Activated naive CD4-positive, alpha-beta T cell treated with anti-CD3 and anti-CD28 coated beads, Interleukin-2, amount 50 U/mL, for 72 hours (primary cell): ENCODE measurements at regions not wholly inside any gene's neighbourhood (a gene's known extent, or its start where the extent isn't known, plus 50 kb on each side); places are given as distances from the start of the nearest gene placed in this dataset.
"Not testable (repeated sequence)": the region's sequence is repeated elsewhere in the genome, so short reads cannot be mapped to it uniquely, and the experiment has no call there.

Experiments used
- ATAC-seq, 2 donors: fragments of 150-1000 bp; cut with Tn5 transposase; 2 replicates each; pipeline ENCODE4 v1.10.0; 2021; ENCODE audit warnings: mild to moderate bottlenecking in 2 of 2, moderate library complexity in 2 of 2
- DNase-seq, 2 donors: peaks; one replicate each; pipeline ENCODE4 v3.0.0; 2021 to 2022; ENCODE audit warnings: low spot score in 2 of 2
- H3K27ac Mint-ChIP-seq, 2 donors: one replicate each; pipeline ENCODE4 v1.8.0; 2022; ENCODE audit warnings: mild to moderate bottlenecking in 2 of 2, mixed read lengths in 2 of 2
- H3K36me3 Mint-ChIP-seq, 2 donors: one replicate each; pipeline ENCODE4 v1.8.0; 2022; ENCODE audit warnings: mixed read lengths in 2 of 2
- H3K9me3 Mint-ChIP-seq, 2 donors: one replicate each; pipeline ENCODE4 v1.8.0; 2022; ENCODE audit warnings: mixed read lengths in 2 of 2

DNA sequence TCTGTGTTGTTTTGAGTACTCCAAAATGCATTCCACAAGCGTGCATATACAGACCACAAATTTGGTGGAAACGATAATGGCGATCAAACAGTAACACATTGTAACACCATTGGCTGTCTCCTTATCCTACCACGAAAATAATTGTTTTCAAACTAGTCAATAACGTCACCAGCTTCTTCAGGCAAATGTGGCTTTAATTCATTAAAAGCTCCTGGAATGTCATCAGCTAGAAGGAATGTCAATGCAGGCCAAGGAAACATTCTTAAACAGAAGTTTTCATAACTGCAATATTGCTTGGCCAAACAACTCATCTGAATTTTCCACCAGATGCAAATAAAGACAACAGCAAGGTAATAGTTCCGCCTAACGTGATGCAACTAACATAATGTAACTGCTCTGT, 71.6 kb upstream of the XPA start:
- Mint-ChIP-seq H3K9me3 (no peaks in the 10 kb centered on the region), H3K27ac (no peak overlapping the region), H3K36me3 (no peaks in the 10 kb centered on the region)
- no peak for DNase-seq
- no peak for ATAC-seq

DNA sequence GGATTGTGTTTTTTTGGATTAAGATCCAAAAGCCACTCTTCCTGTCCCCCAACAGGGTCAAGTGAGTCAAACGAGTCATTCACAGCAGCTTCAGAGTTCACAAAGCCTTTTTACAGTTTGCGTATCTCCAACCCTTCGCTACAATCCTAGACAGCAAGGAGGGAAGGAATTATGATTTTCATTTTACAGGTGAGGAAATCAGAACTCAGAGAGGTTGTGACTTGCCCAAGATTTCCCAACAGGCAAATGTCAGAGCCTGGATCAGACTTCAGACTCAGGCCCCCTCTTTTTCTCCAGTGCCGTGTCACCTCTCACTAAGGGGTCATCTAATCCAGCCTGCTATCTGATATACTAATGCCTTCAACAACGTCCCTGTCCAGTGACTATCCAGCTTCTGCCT, 72.1 kb upstream of the XPA start:
- no peaks in the 10 kb centered on the region for H3K9me3 Mint-ChIP-seq
- DNase-seq (no peak), ATAC-seq (no peak)
- no peaks in the 10 kb centered on the region for H3K36me3 Mint-ChIP-seq
- H3K27ac Mint-ChIP-seq, result no peak overlapping the region

DNA sequence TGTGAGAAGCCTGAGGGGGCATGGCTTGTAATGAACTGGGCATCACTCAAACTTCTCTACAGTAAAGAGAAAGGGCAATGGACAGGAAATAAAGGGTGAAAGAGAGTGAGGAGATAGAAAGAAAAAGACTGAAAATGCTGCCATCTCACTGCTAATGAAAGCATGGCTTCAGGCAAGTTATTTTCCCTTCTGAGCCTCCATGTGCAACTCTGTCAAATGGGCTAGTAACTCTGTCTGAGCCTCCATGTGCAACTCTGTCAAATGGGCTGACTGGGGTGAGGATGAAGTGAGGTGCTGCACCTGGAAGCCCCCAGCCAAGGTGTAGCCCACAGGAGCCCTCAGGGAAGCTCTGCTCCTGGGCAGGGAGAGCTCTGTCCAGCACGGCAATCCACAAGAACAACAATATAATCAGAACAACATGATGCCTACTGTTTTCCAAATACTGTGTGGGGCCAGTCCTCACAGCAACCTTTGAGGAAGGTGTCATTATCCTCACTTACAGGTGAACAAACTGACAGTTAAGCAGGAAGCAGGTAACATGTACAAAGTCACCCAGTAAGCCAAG, 73.8 kb upstream of the XPA start:
- Mint-ChIP-seq H3K27ac (no peak overlapping the region), H3K36me3 (no peaks in the 10 kb centered on the region), H3K9me3 (peaks cover 0 to 1% of the 10 kb centered on the region in 2 donors)
- DNase-seq, result no peak
- ATAC-seq, result no peak

DNA sequence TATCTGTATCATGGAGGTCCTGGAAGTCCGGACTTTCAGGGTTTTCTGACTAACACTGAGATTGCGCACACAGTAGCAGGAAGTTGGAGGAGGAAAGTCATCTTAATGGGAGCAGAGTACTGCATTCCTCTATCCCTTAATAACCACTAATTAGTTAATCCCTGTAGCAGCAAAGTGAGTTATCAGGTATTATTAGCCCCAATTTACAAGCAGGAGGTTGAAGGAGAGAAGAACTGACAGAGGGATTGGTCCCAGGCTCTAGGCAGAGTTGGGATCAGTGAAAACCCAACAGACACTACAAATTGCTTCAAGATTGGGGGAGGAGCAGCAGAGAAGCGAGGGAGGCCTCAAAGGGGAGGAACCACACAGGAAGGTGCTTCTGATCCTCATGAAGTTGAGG, 74.5 kb upstream of the XPA start:
- DNase-seq, result no peak
- no peaks in the 10 kb centered on the region for H3K36me3 Mint-ChIP-seq
- no peak for ATAC-seq
- H3K27ac Mint-ChIP-seq, result no peak overlapping the region
- H3K9me3 Mint-ChIP-seq, result peaks cover 0 to 4% of the 10 kb centered on the region in 2 donors

DNA sequence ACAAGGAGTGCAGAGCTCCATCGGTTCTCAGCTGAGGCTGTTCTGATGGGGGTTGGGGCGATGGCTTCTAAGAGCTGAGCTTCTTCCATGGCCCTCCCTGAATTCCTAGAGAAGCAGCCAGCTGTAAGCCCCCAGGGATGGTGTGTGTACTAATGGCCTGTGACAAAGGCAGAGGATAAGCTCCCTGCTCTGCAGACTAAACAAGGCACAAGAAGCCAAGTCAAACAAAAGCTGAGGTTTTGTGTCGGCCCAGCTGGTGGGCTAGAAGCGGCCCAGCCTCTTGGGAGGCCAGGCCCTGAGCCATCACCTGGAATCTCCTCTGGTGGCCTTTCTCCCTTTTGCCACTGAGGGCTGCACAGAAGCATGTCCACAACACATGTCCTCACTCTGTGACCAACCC, 75.0 kb upstream of the XPA start:
- Mint-ChIP-seq H3K9me3 (peaks cover under 1 to 4% of the 10 kb centered on the region in 2 donors), H3K27ac (no peak overlapping the region), H3K36me3 (no peaks in the 10 kb centered on the region)
- ATAC-seq (no peak), DNase-seq (no peak)

DNA sequence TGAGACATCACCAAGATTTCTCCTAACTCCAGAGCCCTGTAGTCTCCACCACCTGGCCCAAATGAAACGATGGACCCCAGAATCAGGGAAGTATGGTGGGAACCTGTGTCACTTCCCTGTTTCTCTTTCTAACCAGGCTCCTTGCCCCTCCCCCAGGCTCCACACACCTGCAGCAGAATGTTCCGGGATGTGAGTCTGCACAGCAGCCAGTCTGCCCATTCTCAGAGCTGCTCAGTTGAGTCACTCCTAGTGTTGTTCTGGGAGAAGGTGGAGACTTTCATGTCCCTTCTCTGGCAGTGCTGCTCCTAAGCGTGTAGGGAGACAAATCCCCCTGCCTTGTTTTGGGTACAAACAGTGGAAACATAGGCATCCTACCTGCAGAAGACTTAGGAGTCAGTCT, 76.0 kb upstream of the XPA start:
- Mint-ChIP-seq H3K9me3 (peaks cover 6 to 7% of the 10 kb centered on the region in 2 donors), H3K36me3 (no peaks in the 10 kb centered on the region), H3K27ac (no peak overlapping the region)
- DNase-seq (no peak), ATAC-seq (no peak)

DNA sequence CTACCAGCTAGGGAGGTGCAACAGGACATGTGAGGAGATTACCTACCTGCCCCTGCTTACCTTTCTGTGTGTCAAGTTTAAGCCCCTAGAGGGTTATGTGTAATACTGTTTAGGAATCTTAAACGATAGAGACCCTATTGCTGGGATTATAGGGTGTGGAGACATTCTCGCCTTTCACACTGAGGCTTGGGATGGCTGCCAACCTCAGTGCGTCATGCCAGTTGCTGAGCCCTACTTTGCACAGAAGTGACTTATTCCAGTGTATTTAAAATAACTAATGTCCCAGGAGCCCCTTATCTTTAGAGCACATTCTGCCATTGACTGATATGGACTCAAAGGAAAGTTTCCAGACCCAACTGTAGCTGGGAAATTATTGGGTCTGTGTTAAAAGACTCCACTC, 76.6 kb upstream of the XPA start:
- Mint-ChIP-seq H3K9me3 (peaks cover 8 to 10% of the 10 kb centered on the region in 2 donors), H3K36me3 (peaks cover 1 to 2% of the 10 kb centered on the region in 2 donors), H3K27ac (no peak overlapping the region)
- no peak for DNase-seq
- ATAC-seq, result no peak

DNA sequence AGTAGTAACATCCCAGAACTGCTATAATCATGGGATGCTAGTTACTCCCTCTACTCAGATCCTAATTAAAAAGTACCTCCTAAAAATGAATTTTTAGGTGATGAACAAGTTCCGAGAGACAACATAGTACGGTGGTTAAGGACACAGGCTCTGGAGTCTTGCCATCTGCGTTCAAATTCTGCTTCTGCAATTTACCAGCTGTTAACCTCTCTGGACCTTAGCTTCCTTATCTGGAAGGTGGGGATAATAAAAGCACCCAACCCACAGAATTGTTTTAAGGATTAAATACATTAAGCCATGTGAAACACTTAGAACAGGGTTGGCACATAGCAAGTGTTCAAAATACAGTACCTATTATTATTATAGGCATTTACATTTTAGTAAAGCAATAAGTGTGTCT, 77.5 kb upstream of the XPA start:
- Mint-ChIP-seq H3K27ac (no peak overlapping the region), H3K36me3 (peaks cover 7 to 9% of the 10 kb centered on the region in 2 donors), H3K9me3 (peaks cover 13 to 15% of the 10 kb centered on the region in 2 donors)
- ATAC-seq (no peak), DNase-seq (no peak)

DNA sequence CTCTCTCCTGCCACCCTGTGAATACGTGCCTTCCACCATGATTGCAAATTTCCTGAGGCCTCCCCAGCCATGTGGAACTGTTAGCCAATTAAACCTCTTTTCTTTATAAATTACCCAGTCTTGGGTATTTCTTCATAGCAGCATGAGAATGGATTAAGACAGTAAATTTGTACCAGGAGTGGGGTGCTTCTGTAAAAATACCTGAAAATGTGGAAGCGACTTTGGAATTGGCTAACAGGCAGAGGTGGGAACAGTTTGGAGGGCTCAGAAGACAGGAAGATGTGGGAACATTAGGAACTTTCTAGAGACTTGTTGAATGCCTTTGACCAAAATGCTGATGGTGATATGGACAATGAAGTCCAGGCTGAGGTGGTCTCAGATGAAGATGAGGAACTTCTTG, 74.3 kb upstream of the FOXE1 start:
- DNase-seq, H3K27ac Mint-ChIP-seq, ATAC-seq: not testable (repeated sequence)
- H3K36me3 Mint-ChIP-seq, result peaks cover 7 to 13% of the 10 kb centered on the region in 2 donors
- H3K9me3 Mint-ChIP-seq, result peaks cover 17 to 23% of the 10 kb centered on the region in 2 donors

DNA sequence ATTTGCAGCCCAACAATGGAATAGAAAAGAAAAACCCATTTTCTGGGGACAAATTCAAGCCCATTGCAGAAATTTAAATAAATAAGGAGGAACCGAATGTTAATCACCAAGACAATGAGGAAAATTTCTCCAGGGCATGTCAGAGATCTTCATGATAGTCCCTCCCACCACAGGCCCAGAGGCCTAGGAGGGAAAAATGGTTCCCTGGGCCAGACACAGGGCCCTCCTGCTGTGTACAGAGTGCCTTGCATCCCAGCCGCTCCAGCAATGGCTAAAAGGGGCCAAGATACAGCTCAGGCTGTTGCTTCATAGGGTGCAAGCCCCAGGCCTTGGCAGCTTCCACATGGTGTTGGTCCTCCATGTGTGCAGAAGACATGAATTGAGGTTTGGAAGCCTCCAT, 73.4 kb upstream of the FOXE1 start:
- ATAC-seq, result no peak
- H3K27ac Mint-ChIP-seq, result no peak overlapping the region
- H3K36me3 Mint-ChIP-seq, result peaks cover 7 to 13% of the 10 kb centered on the region in 2 donors
- peaks cover 17 to 23% of the 10 kb centered on the region in 2 donors for H3K9me3 Mint-ChIP-seq
- DNase-seq, result no peak

DNA sequence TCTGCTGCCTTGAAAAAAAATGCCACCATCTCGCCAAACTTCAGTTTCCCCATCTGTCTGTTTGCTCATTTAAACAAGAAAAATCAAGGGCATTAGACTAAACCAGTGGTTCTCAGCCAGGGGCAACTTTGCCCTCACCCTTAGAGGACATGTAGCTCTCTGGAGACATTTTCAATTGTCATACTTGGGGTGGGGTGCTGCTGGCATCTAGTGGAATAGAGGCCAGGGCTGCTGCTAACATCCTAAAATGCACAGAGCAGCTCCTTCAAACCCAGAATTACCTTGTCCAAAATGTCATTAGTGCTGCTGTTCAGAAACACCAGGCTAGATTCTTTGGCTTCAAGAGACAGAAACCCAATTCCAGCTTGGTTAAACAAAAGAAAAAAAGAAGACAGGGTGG, 71.1 kb upstream of the FOXE1 start:
- Mint-ChIP-seq H3K9me3 (peaks cover 17 to 19% of the 10 kb centered on the region in 2 donors), H3K36me3 (peaks cover 7 to 13% of the 10 kb centered on the region in 2 donors), H3K27ac (no peak overlapping the region)
- DNase-seq (no peak), ATAC-seq (no peak)

DNA sequence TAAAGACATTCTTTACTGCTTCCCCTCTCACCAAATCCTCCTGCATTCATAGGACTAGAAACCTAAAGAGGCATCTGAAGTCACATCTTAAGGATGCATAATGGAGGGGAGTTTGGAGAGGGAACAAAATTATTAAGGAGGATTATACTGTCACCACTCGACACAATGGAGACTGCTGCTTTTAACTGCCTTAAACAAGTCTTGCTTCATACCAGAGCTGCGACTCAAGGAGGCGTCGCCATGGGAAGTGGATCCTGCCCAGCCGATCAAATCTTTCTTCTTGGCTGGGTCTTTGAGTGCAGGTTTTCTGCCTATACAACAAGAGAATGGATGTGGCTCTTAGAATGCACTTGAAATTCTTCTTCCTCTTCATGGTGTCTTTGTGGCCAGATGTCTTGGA, 66.7 kb upstream of the FOXE1 start:
- H3K9me3 Mint-ChIP-seq, result no peaks in the 10 kb centered on the region

DNA sequence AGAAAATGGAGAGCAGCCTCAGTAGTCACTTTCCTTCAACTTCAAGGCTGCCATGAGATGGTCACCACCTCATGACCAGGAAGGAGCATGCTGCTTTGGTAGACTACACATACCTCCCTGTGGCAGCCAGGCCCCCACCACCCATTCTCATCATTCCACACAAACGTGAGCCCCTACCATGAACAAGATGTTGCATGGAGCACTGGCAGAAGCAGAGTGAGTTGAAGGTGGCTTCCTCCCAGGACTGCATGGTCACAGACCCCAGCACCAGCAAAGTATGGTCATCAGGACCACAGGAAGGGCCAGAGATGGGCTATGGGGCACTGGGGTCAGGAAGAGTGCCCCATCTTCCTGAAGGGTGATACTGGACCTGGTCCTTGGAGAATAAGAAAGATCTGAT, 65.5 kb upstream of the FOXE1 start:
- ATAC-seq (no peak), DNase-seq (no peak)
- Mint-ChIP-seq H3K36me3 (no peaks in the 10 kb centered on the region), H3K27ac (no peak overlapping the region), H3K9me3 (no peaks in the 10 kb centered on the region)

More for the DNA sequence above, 66.7 kb upstream of the FOXE1 start:
- ATAC-seq, result no peak
- no peak for DNase-seq
- H3K36me3 Mint-ChIP-seq, result no peaks in the 10 kb centered on the region
- H3K27ac Mint-ChIP-seq, result no peak overlapping the region

DNA sequence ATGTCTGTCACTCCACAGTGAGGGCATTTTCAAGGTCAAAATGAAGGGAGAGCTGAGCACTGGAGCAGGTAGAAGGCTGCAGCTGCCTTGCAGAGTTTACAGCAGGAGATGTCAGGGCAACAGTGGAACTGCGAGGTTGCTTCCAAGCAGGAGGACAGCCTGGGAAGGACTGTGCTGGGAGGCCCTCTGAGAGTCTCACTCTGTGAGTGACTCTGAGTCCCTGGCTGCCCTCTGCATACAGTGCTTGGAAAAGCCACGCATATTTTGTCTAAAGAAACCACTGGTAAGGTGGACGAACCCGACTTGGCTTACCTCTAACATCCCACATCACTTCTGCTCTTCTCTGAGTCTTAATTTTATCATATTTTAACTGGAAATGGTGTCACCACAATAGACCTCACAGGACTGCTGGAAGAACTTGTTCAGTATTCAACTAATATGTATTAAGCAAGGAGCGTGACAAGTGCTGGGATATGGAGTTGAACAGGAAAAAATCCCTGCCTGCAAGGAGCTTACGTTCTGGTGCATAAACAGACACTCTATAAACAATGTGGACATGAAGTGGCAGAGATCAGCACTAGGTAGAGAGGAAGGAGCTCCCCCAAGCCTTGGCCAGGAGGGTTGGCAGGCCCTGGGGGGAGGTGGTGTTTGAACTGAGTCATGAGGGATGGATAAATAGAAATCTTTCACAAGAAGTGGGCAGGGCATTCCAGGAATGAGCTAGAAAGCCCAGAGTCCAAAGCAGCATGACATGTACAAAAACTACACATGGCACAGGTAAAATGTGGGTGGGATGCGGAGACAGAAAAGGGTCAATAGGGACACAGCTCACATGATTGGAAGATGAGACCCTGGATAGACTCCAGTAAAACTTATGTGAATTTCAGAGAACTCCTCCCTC, 64.0 kb upstream of the FOXE1 start:
- DNase-seq, result no peak
- ATAC-seq, result no peak
- Mint-ChIP-seq H3K9me3 (no peaks in the 10 kb centered on the region), H3K36me3 (no peaks in the 10 kb centered on the region), H3K27ac (no peak overlapping the region)

DNA sequence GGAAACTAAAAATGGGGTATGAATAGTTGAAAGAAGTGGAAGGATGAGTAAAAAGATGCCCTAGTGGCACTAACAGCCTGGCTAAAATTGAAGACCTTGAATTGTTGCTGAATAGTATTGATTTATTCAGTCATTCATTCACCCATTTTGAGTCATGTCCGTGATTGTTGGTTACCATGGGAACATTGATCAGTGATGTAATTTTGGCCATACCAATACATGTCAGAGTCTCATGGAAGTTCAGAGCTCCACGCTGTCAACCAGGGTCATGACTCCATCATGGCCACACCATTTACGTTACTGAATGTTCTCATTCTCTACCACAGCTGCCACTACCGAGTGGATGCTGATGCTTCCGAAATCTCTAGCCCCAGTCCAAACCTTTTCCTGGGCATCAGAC, 62.5 kb upstream of the FOXE1 start:
- no peak overlapping the region for H3K27ac Mint-ChIP-seq
- no peak for ATAC-seq
- no peaks in the 10 kb centered on the region for H3K36me3 Mint-ChIP-seq
- no peaks in the 10 kb centered on the region for H3K9me3 Mint-ChIP-seq
- no peak for DNase-seq

DNA sequence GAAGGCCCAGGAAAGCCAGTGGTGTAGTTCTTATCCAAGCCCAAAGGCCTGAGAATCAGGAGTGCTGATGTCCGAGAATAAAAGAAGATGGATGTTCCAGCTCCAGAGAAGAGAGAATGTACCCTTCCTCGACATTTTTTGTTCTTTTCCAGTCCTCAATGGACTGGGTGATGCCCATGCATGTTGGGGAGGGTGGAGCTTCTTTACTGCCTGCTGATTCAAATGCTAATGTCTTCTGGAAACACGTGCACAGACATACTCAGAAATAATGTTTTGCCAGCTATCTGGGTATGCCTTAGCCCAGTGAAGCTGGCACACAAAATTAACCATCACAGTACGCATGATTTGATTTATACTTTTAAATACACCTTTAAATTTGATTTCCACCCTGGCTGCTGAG, 61.5 kb upstream of the FOXE1 start:
- H3K27ac Mint-ChIP-seq, result no peak overlapping the region
- DNase-seq (no peak), ATAC-seq (no peak)
- no peaks in the 10 kb centered on the region for H3K36me3 Mint-ChIP-seq
- no peaks in the 10 kb centered on the region for H3K9me3 Mint-ChIP-seq

DNA sequence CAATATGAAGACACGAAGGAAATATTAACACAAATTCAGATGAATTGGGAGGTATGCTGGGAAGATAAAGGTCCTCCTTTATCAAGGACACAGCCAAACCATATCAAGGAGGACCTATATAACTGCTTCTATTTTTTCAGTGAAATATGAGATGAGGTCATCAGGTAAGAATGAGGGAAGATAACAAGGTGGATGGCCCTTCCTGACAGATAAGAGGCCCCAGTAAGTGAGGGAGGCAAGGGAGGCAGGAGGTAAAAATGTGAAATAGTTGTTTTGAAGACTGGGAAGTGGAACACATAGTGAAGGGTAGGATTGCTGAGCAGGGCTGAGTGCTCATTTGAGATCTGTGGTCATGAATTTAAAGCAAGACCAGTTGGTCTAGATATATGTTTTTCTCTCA, 60.0 kb upstream of the FOXE1 start:
- Mint-ChIP-seq H3K27ac (no peak overlapping the region), H3K9me3 (no peaks in the 10 kb centered on the region), H3K36me3 (no peaks in the 10 kb centered on the region)
- DNase-seq (no peak), ATAC-seq (no peak)

DNA sequence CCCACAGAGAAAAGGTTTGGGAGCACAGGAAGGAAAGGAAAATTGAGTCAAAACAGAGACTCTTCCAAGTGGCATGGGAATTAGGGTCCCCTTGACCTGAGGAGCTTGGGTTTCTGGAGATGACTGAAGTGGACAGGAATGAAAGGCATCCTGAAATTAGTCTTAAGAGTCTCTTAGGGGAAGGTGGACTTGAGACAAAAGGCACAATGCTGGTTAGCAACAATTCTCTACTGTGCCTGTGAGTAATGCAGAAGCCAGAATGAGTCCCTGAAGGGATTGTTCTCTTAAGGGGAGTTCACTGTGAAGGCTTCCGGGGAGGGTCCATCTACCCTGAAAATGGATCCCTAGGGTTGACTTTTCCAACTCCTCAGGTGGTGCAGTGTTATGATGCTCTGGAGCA, 58.4 kb upstream of the FOXE1 start:
- Mint-ChIP-seq H3K9me3 (no peaks in the 10 kb centered on the region), H3K27ac (no peak overlapping the region), H3K36me3 (no peaks in the 10 kb centered on the region)
- no peak for DNase-seq
- no peak for ATAC-seq
